ENCODE measurements at regions not wholly inside any gene's neighbourhood (a gene's known extent, or its start where the extent isn't known, plus 50 kb on each side); places are given as distances from the start of the nearest gene placed in this dataset.

DNA sequence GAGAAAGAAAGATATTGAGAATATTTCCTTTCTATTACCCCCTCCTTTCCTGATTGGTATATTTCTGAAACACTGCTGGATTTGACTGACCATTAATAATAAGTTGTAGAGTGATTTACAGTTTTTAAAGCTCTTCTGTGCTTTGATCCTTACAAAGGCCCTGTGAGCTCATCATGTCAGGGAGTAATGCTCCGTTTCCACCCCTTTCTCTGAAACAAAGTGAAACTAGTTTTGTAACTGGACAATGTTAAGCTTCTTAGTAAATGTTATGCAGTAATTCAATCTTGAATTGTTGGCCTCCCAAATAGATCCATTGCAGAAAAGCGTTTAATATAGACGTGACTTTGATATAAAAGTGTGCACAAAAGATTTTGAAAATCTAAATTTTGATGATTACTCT is 190.1 kb upstream of the GNPDA2 start:
- no peak for TF ChIP-seq CTCF (IDR thresholded peaks at IDR 0.05)
- no peak for TF ChIP-seq POLR2AphosphoS5 (IDR thresholded peaks at IDR 0.05)
- TF ChIP-seq POLR2A (IDR thresholded peaks at IDR 0.05) = no peak
